Effector memory CD4-positive, alpha-beta T cell (primary cell): ENCODE measurements at regions not wholly inside any gene's neighbourhood (a gene's known extent, or its start where the extent isn't known, plus 50 kb on each side); places are given as distances from the start of the nearest gene placed in this dataset.
"Not testable (repeated sequence)": the region's sequence is repeated elsewhere in the genome, so short reads cannot be mapped to it uniquely, and the experiment has no call there.

Experiments used
- DNase-seq, 3 donors: peaks; one replicate each; pipeline ENCODE4 v3.0.0-alpha.2; 2020
- H3K27ac ChIP-seq: 2 replicates; pipeline ENCODE4 v1.7.0; 2013; ENCODE audit warnings: mild to moderate bottlenecking, low read length, moderate library complexity; ENCODE audit not compliant: insufficient read depth, poor library complexity, severe bottlenecking
- H3K27me3 ChIP-seq: replicated peaks from 2 replicates; pipeline ENCODE4 v1.7.0; 2013; ENCODE audit warnings: mild to moderate bottlenecking, low read length; ENCODE audit not compliant: insufficient read depth, control insufficient read depth, poor library complexity, severe bottlenecking
- H3K36me3 ChIP-seq: 2 replicates; pipeline ENCODE4 v1.7.0; 2013; ENCODE audit warnings: mild to moderate bottlenecking, low read length, moderate library complexity; ENCODE audit not compliant: control insufficient read depth, insufficient read depth
- H3K4me1 ChIP-seq: 2 replicates; pipeline ENCODE4 v1.7.0; 2013; ENCODE audit warnings: low read length, mild to moderate bottlenecking; ENCODE audit not compliant: control insufficient read depth, insufficient read depth, poor library complexity, severe bottlenecking
- H3K4me3 ChIP-seq: 2 replicates; pipeline ENCODE4 v1.7.0; 2013; ENCODE audit warnings: low read length, low read depth, mild to moderate bottlenecking; ENCODE audit not compliant: insufficient read depth, poor library complexity, severe bottlenecking
- H3K9me3 ChIP-seq: 2 replicates; pipeline ENCODE4 v1.7.0; 2013; ENCODE audit warnings: mild to moderate bottlenecking, low read length, moderate library complexity; ENCODE audit not compliant: control insufficient read depth

DNA sequence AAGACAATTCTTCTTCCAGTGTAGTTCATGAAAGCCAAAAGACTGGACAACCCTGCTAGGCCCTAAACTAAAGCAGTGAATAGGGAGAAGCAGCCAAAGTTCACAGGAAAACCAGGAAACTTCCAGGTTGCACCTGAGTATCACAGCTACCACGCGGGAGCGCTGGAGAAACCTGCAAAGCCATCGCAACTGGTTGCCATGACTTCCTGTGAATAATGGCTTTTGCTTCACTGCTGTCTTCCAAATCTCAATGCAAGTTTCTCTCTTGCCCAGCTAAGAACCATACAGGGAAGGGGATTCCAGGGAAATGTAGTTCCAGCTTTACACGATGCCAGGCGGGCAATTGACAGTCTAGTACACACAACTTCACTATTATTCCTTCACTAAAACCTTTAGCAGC, 114.1 kb downstream of the GXYLT1 start:
- no peaks in the 10 kb centered on the region for H3K27me3 ChIP-seq
- no peak overlapping the region for H3K4me3 ChIP-seq
- no peaks in the 10 kb centered on the region for H3K36me3 ChIP-seq
- no peaks in the 10 kb centered on the region for H3K4me1 ChIP-seq
- no peak overlapping the region for H3K27ac ChIP-seq
- DNase-seq = no peak
- H3K9me3 ChIP-seq = no peaks in the 10 kb centered on the region

DNA sequence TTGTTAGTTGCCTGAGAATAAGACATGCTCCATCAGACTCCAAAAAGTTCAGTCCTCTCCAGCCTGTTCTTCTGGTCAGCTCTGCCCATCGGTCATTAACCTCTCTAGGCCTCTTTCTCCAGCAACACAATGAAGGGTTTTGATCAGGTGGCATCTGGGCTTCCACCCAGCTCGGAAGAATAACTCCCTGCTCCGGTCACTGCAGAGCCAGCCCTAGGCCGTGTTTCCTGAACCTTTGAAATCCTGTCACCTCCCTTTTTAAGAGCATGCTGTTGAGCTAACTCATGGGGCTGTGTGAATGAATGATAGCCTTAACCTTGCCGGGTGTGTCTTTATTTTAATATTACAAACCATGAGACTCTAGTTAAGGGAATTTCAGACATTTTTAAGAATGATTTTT, 117.1 kb downstream of the GXYLT1 start:
- H3K4me3 ChIP-seq = no peak overlapping the region
- H3K27me3 ChIP-seq = no peaks in the 10 kb centered on the region
- no peaks in the 10 kb centered on the region for H3K36me3 ChIP-seq
- no peak overlapping the region for H3K27ac ChIP-seq
- no peaks in the 10 kb centered on the region for H3K9me3 ChIP-seq
- no peaks in the 10 kb centered on the region for H3K4me1 ChIP-seq
- DNase-seq = no peak

DNA sequence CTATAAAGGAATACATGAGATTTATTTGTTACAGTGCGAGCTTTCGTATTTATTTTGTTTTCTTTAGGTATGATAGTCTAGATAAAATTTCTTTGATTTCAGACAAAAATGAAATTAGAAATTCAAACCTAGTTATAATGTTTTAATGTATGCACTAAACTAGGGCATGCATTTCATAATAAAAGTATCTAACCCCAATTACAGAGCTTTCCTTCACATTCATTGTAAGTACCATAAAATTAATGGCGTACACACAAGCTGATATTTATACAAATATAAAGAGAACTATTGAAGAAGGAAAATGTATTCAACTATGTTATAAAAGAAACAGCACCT, 120.2 kb downstream of the GXYLT1 start:
- no peaks in the 10 kb centered on the region for H3K9me3 ChIP-seq
- H3K27me3 ChIP-seq = no peaks in the 10 kb centered on the region
- no peak overlapping the region for H3K27ac ChIP-seq
- H3K36me3 ChIP-seq = no peaks in the 10 kb centered on the region
- no peaks in the 10 kb centered on the region for H3K4me1 ChIP-seq
- no peak for DNase-seq
- H3K4me3 ChIP-seq = peak overlapping the region; percentile 31

DNA sequence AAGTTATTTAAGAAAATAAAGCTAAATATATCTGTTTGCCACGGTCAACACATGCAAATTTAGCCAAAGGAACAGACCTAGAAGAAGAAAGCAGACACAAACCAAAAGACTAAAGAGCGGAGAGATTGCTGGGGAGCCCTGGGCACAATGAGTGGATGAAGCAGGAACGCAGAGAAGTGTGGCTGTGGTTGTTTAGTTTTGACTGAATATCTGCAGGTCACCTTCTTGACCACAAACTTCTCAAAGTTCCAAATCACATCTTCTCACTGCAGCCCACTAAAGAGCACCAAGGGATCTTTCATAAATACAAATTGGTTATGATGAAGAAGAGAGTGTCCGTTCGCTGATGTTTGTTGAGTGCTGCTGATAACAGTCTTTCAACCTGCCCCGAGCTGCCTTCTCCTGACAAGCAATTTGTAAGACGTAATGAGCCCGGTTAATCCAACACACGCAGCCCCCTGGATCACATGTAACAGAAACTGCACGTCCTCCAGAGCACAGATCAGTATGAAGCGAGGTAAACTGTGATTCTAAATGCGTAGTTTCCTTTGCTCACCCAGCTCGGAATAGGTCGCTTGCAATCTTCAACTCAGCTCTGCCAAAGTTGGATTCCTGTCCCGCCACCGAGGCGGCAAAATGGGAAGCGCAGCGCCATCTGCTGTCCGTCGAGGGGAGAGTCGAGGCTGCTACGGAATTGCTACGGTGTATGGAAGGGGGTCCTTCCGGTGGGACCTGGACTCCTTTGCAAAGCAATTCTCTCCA, 120.8 kb downstream of the GXYLT1 start:
- Histone ChIP-seq H3K4me1 (no peaks in the 10 kb centered on the region), H3K27ac (no peak overlapping the region)

DNA sequence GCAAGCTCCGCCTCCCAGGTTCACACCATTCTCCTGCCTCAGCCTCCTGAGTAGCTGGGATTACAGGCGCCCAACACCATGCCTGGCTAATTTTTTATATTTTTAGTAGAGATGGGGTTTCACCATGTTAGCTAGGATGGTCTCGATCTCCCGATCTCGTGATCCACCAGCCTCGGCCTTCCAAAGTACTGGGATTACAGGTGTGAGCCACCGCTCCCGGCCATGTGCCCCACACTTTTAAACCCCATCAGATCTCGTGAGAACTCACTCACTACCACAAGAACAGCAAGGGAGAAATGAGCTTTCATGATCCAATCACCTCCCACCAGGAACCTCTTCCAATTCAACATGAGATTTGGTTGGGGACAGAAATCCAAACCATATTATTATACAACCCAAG, 122.7 kb downstream of the GXYLT1 start:
- H3K9me3 ChIP-seq, H3K27me3 ChIP-seq, DNase-seq, H3K36me3 ChIP-seq, H3K27ac ChIP-seq, H3K4me3 ChIP-seq, H3K4me1 ChIP-seq: not testable (repeated sequence)

More for the DNA sequence above, 120.8 kb downstream of the GXYLT1 start:
- Histone ChIP-seq H3K27me3 (no peaks in the 10 kb centered on the region), H3K36me3 (no peaks in the 10 kb centered on the region), H3K9me3 (no peaks in the 10 kb centered on the region), H3K4me3 (peak overlapping the region; percentile 31)
- peak; percentile 12 to 34 (median 24) for DNase-seq

DNA sequence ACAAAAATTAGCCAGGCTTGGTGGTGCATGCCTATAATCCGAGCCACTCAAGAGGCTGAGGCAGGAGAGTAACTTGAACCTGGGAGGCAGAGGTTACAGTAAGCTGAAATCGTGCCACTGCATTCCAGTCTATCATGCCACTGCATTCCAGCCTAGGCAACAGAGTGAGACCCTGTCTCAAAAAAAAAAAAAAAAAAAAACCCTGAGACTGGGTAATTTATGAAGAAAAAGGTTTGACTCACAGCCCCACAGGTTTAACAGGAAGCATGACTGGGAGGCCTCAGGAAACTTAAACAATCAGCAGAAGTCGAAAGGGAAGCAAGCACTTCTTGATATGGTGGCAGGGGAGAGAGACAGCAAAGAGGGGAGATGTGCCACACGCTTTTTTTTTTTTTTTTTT, 123.2 kb downstream of the GXYLT1 start:
- Histone ChIP-seq H3K36me3 (no peaks in the 10 kb centered on the region), H3K9me3 (no peaks in the 10 kb centered on the region), H3K27me3 (no peaks in the 10 kb centered on the region), H3K4me1 (no peaks in the 10 kb centered on the region), H3K4me3 (no peak overlapping the region), H3K27ac (no peak overlapping the region)
- no peak for DNase-seq

DNA sequence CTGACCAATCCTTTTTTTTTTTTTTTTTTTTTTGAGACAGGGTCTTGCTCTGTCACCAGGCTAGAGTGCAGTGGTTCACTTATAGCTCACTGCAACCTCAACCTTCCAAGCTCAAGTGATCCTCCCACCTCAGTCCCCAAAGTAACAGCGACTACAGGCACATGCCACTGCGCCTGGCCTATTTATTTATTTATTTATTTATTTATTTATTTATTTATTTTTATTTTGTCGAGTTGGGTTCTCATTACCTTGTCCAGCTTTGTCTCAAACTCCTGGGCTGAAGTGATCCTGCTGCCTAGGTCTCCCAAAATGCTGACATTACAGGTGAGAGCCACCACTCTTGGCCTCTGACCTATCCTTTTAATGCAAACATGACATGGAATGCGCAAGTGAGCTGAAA, 124.4 kb downstream of the GXYLT1 start:
- no peak for DNase-seq
- no peaks in the 10 kb centered on the region for H3K27me3 ChIP-seq
- H3K4me3 ChIP-seq = no peak overlapping the region
- no peaks in the 10 kb centered on the region for H3K4me1 ChIP-seq
- H3K27ac ChIP-seq = no peak overlapping the region
- H3K9me3 ChIP-seq = no peaks in the 10 kb centered on the region
- no peaks in the 10 kb centered on the region for H3K36me3 ChIP-seq

DNA sequence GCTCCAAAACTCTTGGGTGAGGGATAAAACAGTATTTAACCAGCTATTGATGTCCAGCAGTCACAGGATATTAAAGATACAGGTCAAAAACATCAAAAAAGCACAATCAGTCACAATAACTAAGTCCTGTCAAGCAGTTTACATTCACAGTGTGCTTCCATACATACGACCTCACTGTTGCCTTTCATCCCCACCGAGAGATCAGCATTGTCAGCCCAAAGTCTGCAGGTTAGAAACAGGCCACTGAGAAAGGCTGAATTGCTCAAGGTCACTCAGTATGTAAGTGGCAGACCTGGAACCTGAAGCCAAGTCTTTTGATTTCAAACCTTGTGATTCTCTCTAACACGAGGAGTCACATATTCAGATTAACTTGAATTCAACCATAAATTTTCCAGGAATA, 124.9 kb downstream of the GXYLT1 start:
- Histone ChIP-seq H3K4me3 (no peak overlapping the region), H3K4me1 (no peaks in the 10 kb centered on the region), H3K36me3 (no peaks in the 10 kb centered on the region), H3K9me3 (no peaks in the 10 kb centered on the region), H3K27me3 (no peaks in the 10 kb centered on the region), H3K27ac (no peak overlapping the region)
- no peak for DNase-seq

DNA sequence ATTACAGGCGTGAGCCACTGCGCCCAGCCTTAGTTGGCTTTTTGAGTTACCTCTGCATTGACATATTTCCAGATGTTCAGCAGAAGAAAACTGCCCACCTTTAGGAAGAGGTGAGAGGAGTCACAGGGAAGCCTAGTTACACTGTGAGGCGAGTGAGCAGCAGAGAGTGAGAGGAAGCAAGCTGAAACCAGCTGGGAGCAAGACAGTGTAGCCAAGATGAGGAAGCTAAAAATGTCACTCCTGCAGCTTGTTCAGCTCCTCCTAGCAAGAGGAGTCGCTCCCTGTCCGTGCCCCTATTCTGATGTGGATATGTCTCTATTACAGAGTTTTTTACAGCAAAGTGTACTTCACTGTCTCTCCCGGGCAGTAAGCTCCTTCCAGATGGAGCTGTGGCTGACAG, 127.6 kb downstream of the GXYLT1 start:
- DNase-seq = no peak

DNA sequence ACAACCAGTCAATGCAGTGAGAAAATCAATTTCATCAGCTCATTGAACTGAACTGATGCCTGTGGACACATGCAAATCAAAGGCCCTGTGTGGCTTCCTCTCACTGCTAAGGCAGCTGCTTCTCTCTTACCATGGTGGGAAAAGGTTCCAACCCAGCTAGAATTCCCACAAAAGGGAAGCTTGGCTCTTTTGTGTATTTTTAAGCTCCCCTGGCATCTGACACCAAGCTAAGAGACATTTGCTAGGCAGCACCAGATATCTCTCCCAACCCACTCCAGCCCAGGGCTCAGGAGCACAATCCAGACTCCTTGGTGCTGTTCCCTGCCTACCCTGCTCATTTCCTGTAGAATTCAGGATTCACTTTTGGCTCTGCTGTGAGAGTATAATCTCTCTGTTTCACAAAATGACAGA, 129.6 kb downstream of the GXYLT1 start:
- DNase-seq = no peak
- Histone ChIP-seq H3K36me3 (no peaks in the 10 kb centered on the region), H3K27me3 (no peaks in the 10 kb centered on the region), H3K4me1 (no peaks in the 10 kb centered on the region), H3K27ac (no peak overlapping the region), H3K9me3 (no peaks in the 10 kb centered on the region), H3K4me3 (no peak overlapping the region)

More for the DNA sequence above, 127.6 kb downstream of the GXYLT1 start:
- Histone ChIP-seq H3K27me3 (no peaks in the 10 kb centered on the region), H3K4me3 (no peak overlapping the region), H3K4me1 (no peaks in the 10 kb centered on the region), H3K36me3 (no peaks in the 10 kb centered on the region), H3K27ac (no peak overlapping the region), H3K9me3 (no peaks in the 10 kb centered on the region)
